T-helper 2 cell treated with Interferon-gamma antibody and Interleukin-4, amounts not matched to agents 5 μg/mL and 100 μg/mL, for 36 hours (primary cell): ENCODE measurements at regions not wholly inside any gene's neighbourhood (a gene's known extent, or its start where the extent isn't known, plus 50 kb on each side); places are given as distances from the start of the nearest gene placed in this dataset.
"Not testable (repeated sequence)": the region's sequence is repeated elsewhere in the genome, so short reads cannot be mapped to it uniquely, and the experiment has no call there.

Experiments
- DNase-seq: peaks from one replicate; pipeline ENCODE4 v3.0.0; 2021; ENCODE audit warnings: low spot score
- H3K27ac Mint-ChIP-seq: one replicate; pipeline ENCODE4 v1.8.0; 2021; ENCODE audit warnings: mild to moderate bottlenecking, mixed read lengths
- H3K27me3 Mint-ChIP-seq: one replicate; pipeline ENCODE4 v1.8.0; 2021; ENCODE audit warnings: low read depth, mixed read lengths
- H3K36me3 Mint-ChIP-seq: one replicate; pipeline ENCODE4 v1.8.0; 2021; ENCODE audit warnings: low read depth, mixed read lengths
- H3K4me1 Mint-ChIP-seq: one replicate; pipeline ENCODE4 v1.8.0; 2021; ENCODE audit warnings: low read depth, mixed read lengths
- H3K4me3 Mint-ChIP-seq: one replicate; pipeline ENCODE4 v1.8.0; 2022; ENCODE audit warnings: mild to moderate bottlenecking, moderate library complexity, mixed read lengths
- H3K9me3 Mint-ChIP-seq: one replicate; pipeline ENCODE4 v1.8.0; 2021; ENCODE audit warnings: mixed read lengths

DNA sequence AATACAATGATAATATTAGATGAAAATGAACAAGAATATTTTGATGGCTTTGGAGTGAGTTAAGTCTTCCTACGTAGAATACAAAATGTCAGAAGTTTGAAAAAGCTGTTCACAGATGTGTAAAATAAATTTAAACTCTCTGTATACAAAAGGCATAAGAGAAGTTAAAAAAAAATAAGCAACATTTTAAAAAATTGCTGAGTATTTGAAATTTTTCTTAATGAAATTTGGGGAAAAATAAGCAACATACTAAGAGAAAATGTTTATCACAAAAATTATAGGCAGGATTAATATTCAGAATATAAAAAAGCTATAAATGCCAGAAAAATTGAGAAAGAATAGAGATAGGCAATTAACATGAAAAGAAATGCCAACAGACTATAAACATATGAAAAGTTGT, 470.7 kb upstream of the TRPC7 start:
- H3K4me1 Mint-ChIP-seq, result no peaks in the 10 kb centered on the region
- H3K4me3 Mint-ChIP-seq, result no peak overlapping the region
- DNase-seq, result no peak
- H3K27ac Mint-ChIP-seq, result no peak overlapping the region
- H3K27me3 Mint-ChIP-seq, result no peaks in the 10 kb centered on the region
- H3K9me3 Mint-ChIP-seq, result no peaks in the 10 kb centered on the region
- no peaks in the 10 kb centered on the region for H3K36me3 Mint-ChIP-seq

DNA sequence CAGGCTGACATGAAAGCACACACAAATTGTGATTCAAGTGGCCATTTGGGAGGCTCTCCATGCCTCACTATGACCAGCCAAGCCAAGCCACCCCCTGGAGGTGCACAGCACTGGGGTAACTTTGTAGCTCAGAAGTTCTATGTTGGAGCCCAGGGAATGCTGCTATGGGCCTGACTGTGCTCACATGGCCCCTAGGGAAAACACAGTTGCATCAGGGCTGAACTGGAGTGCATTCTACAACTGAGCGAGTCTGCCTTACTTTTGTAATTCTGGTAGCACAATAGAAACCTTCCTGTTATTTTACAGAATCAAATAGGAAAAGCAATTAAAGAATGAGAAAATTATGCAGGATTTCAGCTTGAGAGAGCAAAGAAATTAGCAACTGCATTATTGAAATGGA, 455.5 kb upstream of the TRPC7 start:
- H3K4me3 Mint-ChIP-seq, result no peak overlapping the region
- peaks cover 3% of the 10 kb centered on the region for H3K9me3 Mint-ChIP-seq
- no peaks in the 10 kb centered on the region for H3K27me3 Mint-ChIP-seq
- no peak for DNase-seq
- no peaks in the 10 kb centered on the region for H3K36me3 Mint-ChIP-seq
- no peak overlapping the region for H3K27ac Mint-ChIP-seq
- H3K4me1 Mint-ChIP-seq, result no peaks in the 10 kb centered on the region

DNA sequence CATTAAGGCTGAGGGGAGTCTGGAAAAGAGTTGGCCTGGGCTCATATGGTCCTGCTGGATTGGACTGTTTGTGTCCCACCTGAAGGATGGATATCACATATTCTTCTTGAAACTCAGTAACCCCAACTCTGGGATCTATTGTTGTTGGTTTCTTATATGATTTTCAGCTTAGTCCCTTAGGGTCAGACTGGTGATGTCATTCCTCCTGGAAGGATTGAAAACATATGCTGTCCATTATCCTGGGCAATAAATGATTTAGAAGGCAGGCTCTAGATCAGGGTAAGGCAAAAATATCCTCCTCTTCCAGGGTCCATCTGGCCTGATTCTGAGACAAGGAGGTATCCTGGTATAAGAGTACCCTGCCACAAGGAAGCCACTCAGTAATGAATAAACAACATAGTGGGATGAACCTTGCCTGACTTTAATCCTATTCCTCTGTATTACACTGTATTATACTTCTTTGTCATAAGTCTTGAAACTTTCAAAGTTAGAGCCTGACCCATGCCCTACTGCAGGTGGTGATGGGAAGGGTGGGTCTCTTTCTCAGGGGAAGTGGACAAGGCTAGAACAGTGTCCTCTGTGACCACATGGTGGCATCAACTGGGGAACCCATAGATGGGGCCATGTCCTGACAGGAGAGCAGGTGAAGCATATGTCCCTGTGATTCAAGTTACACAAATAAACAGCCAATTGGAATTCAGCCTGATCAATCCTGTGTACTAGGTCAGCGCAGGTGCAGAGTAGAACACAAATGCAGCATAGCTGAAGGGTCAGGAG, 454.4 kb upstream of the TRPC7 start:
- H3K9me3 Mint-ChIP-seq, result peaks cover 3% of the 10 kb centered on the region
- H3K4me3 Mint-ChIP-seq, result no peak overlapping the region
- no peak overlapping the region for H3K27ac Mint-ChIP-seq
- H3K27me3 Mint-ChIP-seq, result no peaks in the 10 kb centered on the region
- no peaks in the 10 kb centered on the region for H3K36me3 Mint-ChIP-seq
- H3K4me1 Mint-ChIP-seq, result no peaks in the 10 kb centered on the region
- DNase-seq, result no peak

DNA sequence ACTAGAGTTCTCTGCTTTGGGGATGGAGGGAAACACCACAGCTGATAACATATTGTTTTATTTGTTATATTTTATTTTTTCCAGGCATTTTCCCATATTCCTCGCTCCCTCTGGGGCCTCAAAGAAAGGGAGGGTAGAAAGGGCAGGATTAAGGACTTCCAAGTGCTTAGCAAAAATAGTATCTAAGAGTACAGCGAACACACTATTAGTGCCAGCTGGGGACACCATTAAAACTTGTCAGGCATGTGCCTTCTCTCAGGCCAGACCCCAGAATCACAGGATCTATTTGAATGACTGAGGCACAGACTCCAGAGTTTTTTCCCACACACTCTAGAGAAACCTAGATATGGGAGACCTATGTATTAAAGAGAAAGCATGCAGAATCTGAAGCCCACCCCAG, 451.0 kb upstream of the TRPC7 start:
- no peak overlapping the region for H3K4me3 Mint-ChIP-seq
- H3K9me3 Mint-ChIP-seq, result peaks cover 3% of the 10 kb centered on the region
- no peaks in the 10 kb centered on the region for H3K36me3 Mint-ChIP-seq
- no peak overlapping the region for H3K27ac Mint-ChIP-seq
- no peaks in the 10 kb centered on the region for H3K4me1 Mint-ChIP-seq
- DNase-seq, result no peak
- H3K27me3 Mint-ChIP-seq, result no peaks in the 10 kb centered on the region

DNA sequence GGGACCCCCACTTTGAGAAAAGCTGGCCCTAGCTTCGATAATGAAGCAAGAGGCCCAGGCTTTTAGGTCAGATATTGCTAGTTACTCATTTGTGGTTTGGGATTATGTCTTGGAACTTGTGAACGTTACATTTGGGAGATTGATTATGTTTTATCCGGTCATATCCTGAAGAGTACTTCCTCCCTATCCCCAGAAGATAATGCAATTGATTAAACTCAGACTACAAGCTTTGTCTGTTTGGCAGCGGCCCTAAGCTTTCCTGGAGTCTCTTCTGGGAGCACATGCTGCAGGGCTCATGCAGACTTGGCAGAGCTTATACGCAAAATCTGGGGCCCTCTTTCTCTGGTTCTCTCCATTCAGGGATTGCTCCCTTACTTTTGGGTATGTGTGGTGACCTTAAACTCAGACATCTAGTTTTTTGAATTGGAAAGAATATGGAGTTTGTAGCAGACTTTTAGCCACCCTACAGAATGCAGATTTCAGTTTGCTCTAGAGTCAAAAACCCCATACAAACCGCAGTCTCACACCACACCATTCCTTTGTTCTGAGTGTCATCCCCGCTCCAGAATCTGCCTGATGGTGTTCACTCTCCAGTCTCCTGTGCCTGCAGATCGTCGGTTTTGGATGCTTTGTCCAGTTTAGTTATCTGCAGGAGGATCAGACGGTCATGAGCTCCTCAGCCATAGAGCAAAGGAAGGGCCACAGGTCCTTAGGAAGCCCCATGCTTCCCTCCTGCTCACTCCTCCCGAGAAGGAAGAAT, 449.5 kb upstream of the TRPC7 start:
- H3K4me1 Mint-ChIP-seq, result no peaks in the 10 kb centered on the region
- no peak for DNase-seq
- H3K27me3 Mint-ChIP-seq, result no peaks in the 10 kb centered on the region
- no peak overlapping the region for H3K27ac Mint-ChIP-seq
- no peak overlapping the region for H3K4me3 Mint-ChIP-seq
- H3K36me3 Mint-ChIP-seq, result no peaks in the 10 kb centered on the region
- no peaks in the 10 kb centered on the region for H3K9me3 Mint-ChIP-seq

DNA sequence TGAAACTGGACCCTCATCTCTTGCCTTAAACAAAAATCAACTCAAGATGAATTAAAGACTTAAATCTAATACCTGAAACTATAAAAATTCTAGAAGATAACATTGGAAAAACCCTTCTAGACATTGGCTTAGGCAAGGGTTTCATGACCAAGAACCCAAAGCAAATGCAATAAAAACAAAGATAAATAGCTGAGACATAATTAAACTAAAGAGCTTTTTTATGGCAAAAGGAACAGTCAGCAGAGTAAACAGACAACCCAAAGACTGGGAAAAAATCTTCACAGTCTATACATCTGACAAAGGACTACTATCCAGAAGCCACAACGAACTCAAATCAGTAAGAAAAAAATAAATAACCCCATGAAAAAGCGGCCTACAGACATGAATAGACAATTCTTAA, 446.9 kb upstream of the TRPC7 start:
- H3K27ac Mint-ChIP-seq, H3K36me3 Mint-ChIP-seq, DNase-seq, H3K4me3 Mint-ChIP-seq, H3K9me3 Mint-ChIP-seq, H3K27me3 Mint-ChIP-seq, H3K4me1 Mint-ChIP-seq: not testable (repeated sequence)

DNA sequence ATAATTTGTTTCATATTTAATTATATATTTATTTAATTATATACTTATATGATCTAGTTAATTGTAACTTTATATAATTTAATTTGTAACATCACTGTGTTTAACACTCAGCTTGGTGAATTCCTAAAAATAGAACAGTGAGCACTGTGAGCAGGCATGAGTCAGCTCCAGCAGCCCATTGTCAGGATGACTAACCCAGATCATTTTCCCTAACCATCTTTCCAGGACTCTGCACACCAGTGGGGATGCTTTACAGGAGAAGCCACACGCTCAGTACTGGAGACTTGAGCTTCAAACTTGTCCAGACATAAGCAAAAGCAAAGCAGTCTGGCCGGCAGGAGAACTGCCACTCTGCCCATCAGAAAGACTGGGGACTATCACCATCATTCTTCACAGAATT, 446.2 kb upstream of the TRPC7 start:
- DNase-seq, result no peak
- Mint-ChIP-seq H3K27ac (no peak overlapping the region), H3K36me3 (no peaks in the 10 kb centered on the region), H3K4me3 (no peak overlapping the region), H3K4me1 (no peaks in the 10 kb centered on the region), H3K27me3 (no peaks in the 10 kb centered on the region), H3K9me3 (no peaks in the 10 kb centered on the region)

DNA sequence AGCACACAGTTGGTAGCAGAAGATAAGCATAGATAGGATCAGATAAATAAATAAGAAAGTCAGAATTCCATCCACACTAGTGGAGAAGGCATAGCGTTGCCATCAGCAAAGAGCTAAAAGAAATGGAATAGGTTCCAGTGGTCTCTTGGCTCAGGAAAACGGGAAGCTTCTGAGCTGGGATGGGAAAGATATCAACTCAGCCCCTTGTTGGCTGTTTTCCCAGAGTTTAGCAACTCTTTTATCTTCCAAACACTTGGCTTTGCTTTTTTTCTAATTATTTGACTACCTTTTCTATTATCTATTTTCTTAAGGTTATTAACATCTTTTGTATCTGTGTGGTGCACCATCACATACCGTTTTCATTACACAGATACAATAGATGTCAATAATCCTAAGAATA, 445.7 kb upstream of the TRPC7 start:
- Mint-ChIP-seq H3K4me3 (no peak overlapping the region), H3K4me1 (no peaks in the 10 kb centered on the region), H3K36me3 (no peaks in the 10 kb centered on the region), H3K27ac (no peak overlapping the region), H3K9me3 (no peaks in the 10 kb centered on the region), H3K27me3 (no peaks in the 10 kb centered on the region)
- no peak for DNase-seq

DNA sequence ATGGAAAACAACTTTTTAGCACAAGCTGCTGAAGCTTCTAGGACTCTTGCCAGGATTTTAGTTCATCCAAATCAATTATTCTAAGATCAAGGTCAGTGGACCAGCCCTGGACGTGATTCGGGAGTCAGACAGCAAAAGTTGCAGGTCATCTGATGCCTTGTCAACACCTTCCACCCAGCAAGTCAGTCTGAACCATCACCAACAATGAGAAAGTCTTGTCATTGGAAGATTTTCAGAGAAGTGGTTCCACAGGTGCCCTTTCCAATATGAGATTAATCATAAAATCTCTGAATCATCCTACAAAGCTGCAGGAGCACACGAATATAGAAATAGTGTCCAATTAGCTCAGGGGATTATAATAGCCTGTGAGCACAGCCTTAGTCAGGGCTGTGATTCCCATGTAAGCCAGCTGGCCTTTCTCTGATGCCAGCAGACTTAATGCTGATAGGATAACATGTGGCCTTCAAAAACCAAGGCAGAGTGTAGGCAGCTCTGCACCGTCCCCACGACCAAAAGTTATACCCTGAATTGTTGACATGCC, 445.0 kb upstream of the TRPC7 start:
- no peak for DNase-seq
- no peaks in the 10 kb centered on the region for H3K4me1 Mint-ChIP-seq
- H3K9me3 Mint-ChIP-seq, result no peaks in the 10 kb centered on the region
- no peak overlapping the region for H3K4me3 Mint-ChIP-seq
- no peak overlapping the region for H3K27ac Mint-ChIP-seq
- H3K27me3 Mint-ChIP-seq, result no peaks in the 10 kb centered on the region
- no peaks in the 10 kb centered on the region for H3K36me3 Mint-ChIP-seq

DNA sequence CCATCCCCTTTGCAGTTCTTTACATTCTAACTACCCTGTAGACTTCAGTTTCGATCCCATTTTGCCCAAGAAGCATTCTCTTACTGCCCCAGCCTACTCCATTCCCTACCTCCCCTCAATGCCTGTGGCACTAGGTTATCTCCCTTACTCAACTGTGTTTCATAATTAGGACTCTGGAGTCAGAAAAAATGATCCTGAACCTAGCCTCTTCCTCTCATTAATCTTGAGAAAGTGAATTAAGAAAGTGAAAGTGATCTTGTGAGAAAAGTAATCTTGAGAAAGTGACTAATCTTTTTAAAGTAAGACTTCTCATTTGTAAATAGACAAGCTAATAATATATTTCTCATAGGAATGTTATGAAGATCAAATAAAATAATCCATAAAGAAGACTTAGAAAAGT, 444.0 kb upstream of the TRPC7 start:
- Mint-ChIP-seq H3K27ac (no peak overlapping the region), H3K4me3 (no peak overlapping the region), H3K4me1 (no peaks in the 10 kb centered on the region), H3K9me3 (no peaks in the 10 kb centered on the region), H3K27me3 (no peaks in the 10 kb centered on the region), H3K36me3 (no peaks in the 10 kb centered on the region)
- no peak for DNase-seq

DNA sequence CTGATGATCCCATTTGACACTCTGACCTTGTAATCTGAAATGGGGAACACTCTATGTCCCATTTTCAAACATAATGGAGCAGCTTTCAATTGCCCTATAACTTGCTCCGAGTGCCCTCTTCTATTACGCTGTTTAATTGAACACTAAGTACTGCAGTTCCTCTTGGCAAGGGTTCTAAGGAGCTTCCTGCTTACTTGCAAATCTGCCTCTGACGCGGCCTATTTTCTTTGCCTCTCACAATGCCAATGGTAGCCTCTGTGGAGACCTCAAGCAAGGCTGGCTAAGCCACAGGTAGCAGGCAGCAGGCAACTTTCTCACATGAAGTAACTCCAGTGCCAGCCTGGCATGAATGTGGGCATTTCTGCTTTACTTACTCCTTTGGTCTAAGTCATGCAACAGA, 443.4 kb upstream of the TRPC7 start:
- Mint-ChIP-seq H3K36me3 (no peaks in the 10 kb centered on the region), H3K4me1 (no peaks in the 10 kb centered on the region), H3K9me3 (no peaks in the 10 kb centered on the region), H3K27me3 (no peaks in the 10 kb centered on the region), H3K27ac (no peak overlapping the region), H3K4me3 (no peak overlapping the region)
- DNase-seq, result no peak

DNA sequence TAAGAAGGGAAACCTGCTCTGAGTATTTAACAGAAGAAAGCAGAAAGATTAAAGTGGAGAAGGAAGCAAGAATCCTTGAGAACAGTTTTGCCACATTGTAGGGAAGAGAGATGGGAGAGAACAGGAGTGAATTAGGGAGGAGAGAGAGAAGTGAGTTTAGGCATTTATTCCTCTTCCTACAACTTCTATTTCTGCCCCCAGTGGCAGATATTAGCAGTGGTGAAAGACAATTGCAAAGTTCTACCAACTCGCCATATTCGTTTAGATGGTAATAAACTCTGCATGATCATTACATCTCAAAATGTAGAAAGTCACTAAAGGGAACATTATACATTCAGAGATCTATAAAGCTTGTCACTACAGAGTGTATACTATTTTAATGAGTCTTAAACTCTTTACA, 440.1 kb upstream of the TRPC7 start:
- Mint-ChIP-seq H3K36me3 (no peaks in the 10 kb centered on the region), H3K27ac (no peak overlapping the region), H3K4me3 (no peak overlapping the region), H3K4me1 (no peaks in the 10 kb centered on the region), H3K27me3 (no peaks in the 10 kb centered on the region), H3K9me3 (no peaks in the 10 kb centered on the region)
- no peak for DNase-seq

DNA sequence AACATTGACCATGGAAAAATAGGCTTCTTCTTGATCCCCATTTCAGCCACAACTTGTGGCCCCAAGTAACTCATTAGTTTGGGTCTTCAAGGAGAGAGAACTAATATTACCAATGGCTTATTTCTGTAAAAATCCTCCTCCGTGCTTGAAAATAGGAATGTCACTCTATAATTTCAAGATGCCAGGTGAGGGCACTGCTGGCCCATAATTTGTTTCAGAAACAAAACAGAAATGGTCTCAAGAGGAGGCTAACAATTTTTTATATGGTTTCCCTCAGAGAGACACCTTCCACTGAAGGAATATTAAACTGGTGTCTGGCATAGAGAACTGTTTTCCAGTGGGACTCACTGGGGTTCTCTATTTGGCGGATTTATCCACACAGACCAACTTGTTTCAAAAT, 437.0 kb upstream of the TRPC7 start:
- Mint-ChIP-seq H3K4me3 (no peak overlapping the region), H3K36me3 (no peaks in the 10 kb centered on the region), H3K27me3 (no peaks in the 10 kb centered on the region), H3K9me3 (peaks cover 6% of the 10 kb centered on the region), H3K4me1 (no peaks in the 10 kb centered on the region), H3K27ac (no peak overlapping the region)
- no peak for DNase-seq

DNA sequence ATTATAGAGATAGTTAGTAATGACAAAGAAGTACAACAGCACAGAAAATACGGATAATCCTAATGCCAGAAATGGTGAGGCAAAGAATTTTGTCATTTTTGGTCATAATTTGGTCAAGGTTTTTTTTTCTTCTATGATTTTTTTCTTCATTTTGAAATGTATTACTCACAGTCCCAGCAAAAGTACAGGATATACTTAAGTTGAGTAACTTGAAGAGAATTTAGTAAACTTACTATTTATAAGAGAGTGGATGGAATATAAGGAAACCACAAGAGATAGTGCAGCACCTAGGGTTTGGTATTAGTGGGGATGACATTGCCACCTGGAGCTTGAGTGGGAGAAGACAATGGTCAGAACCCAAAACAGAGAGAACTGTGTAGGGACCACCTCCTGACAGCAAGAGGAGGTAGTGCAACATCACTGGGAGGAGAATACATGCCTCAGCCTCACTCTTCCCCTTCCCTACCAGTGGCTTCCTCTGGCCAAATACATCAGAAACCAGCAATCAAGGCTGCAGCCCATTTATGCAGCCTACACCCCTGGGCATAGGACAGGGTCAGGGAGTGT, 434.5 kb upstream of the TRPC7 start:
- peaks cover 6% of the 10 kb centered on the region for H3K9me3 Mint-ChIP-seq
- no peak overlapping the region for H3K4me3 Mint-ChIP-seq
- H3K27me3 Mint-ChIP-seq, result no peaks in the 10 kb centered on the region
- no peak for DNase-seq
- no peaks in the 10 kb centered on the region for H3K36me3 Mint-ChIP-seq
- H3K27ac Mint-ChIP-seq, result no peak overlapping the region
- H3K4me1 Mint-ChIP-seq, result no peaks in the 10 kb centered on the region
